ENCODE measurements at regions not wholly inside any gene's neighbourhood (a gene's known extent, or its start where the extent isn't known, plus 50 kb on each side); places are given as distances from the start of the nearest gene placed in this dataset.
"Not testable (repeated sequence)": the region's sequence is repeated elsewhere in the genome, so short reads cannot be mapped to it uniquely, and the experiment has no call there.

GRCh38 chr2:217601601-217602000, 401.2 kb downstream of the TNS1 start:
- no peak overlapping the region for H3K4me3 ChIP-seq (ENCODE audit: low read depth, low read length)
- no peak for TF ChIP-seq CTCF (IDR thresholded peaks at IDR 0.05; ENCODE audit: low read depth, low read length)
- no peak for DNase-seq (ENCODE audit: low read depth, low spot score)
- in situ Hi-C loops (cut with HindIII; ENCODE audit: low sequenced_read_pairs): no loop called here

- H3K4me3 ChIP-seq (ENCODE audit: low read depth, low read length): no peak overlapping the region
- no peak for DNase-seq (ENCODE audit: low read depth, low spot score)
- in situ Hi-C loops (cut with HindIII; ENCODE audit: low sequenced_read_pairs): no loop called here
- TF ChIP-seq CTCF (IDR thresholded peaks at IDR 0.05; ENCODE audit: low read depth, low read length): no peak
Observed at GRCh38 chr2:217599906-217600305, 402.9 kb downstream of the TNS1 start.

- no peak for DNase-seq (ENCODE audit: low read depth, low spot score)
- TF ChIP-seq CTCF (IDR thresholded peaks at IDR 0.05; ENCODE audit: low read depth, low read length): no peak
- in situ Hi-C loops (cut with HindIII; ENCODE audit: low sequenced_read_pairs): no loop called here
- H3K4me3 ChIP-seq (ENCODE audit: low read depth, low read length): no peak overlapping the region
Observed at GRCh38 chr2:217597681-217598080, 405.1 kb downstream of the TNS1 start.

DNA sequence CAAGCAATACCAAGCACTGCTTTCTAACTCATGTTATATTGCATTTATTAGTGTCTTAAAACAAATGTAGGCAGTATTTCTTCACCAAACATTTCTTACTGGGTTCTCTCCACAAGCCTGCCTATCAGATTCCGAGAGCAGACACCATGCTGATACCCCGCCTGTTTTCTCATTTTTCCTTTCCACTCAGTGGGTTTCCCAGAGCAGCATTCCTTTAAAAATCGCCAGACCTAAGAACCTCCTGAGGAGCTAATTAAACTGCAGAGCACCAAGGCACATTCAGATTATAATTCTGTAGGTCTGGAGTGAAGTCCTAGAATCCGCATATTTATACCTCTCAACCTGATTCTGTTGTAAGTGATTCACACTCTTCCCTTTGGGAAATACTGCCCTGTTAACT, 405.6 kb downstream of the TNS1 start:
- DNase-seq (ENCODE audit: low read depth, low spot score): no peak
- in situ Hi-C loops (cut with HindIII; ENCODE audit: low sequenced_read_pairs): no loop called here
- TF ChIP-seq CTCF (IDR thresholded peaks at IDR 0.05; ENCODE audit: low read depth, low read length): no peak
- H3K4me3 ChIP-seq (ENCODE audit: low read depth, low read length): no peak overlapping the region

GRCh38 chr2:217593732-217594131, 409.1 kb downstream of the TNS1 start:
- TF ChIP-seq CTCF (IDR thresholded peaks at IDR 0.05; ENCODE audit: low read depth, low read length): no peak
- H3K4me3 ChIP-seq (ENCODE audit: low read depth, low read length): no peak overlapping the region
- DNase-seq (ENCODE audit: low read depth, low spot score): no peak
- in situ Hi-C loops (cut with HindIII; ENCODE audit: low sequenced_read_pairs): no loop called here

DNA sequence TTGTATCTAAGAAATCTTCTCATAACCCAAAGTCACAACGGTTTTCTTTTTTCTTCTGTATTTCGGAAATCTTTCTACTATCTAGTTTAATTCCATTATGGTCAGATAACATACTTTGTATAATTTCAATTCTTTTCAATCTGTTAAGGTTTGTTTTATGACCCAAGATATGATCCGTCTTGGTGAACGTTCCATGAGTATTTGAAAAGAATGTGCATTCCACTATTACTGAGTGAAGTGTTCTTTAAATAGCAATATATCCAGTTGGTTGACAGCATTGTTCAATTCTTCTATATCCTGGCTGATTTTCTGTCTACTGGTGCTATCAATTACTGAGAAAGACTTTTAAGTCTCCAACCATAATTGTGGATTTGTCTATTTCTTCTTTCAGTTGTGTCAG, 414.5 kb downstream of the TNS1 start:
- in situ Hi-C loops (cut with HindIII; ENCODE audit: low sequenced_read_pairs): no loop called here
- no peak for TF ChIP-seq CTCF (IDR thresholded peaks at IDR 0.05; ENCODE audit: low read depth, low read length)
- no peak overlapping the region for H3K4me3 ChIP-seq (ENCODE audit: low read depth, low read length)
- DNase-seq (ENCODE audit: low read depth, low spot score): no peak

DNA sequence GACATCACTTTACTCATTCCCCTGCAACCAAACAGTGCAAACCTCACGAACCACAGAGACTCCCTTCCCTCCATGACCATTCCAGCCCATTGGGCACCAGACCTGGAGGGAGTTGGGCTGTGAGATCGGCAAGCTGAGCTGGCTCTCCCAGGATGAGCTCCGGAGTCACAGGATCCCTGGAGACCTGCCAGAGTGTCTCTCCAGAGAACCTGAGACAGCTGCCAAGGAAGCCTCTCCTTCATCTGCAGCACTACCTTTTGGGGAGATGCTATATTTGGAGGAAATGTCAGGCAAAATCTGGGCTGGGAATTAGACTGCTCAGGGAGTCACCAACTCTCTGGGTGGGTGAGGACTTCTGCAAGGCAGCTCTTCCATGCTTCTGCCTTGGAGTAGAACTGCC, 417.4 kb downstream of the TNS1 start:
- in situ Hi-C loops (cut with HindIII; ENCODE audit: low sequenced_read_pairs): no loop called here
- DNase-seq (ENCODE audit: low read depth, low spot score): no peak
- no peak overlapping the region for H3K4me3 ChIP-seq (ENCODE audit: low read depth, low read length)
- TF ChIP-seq CTCF (IDR thresholded peaks at IDR 0.05; ENCODE audit: low read depth, low read length): no peak

DNA sequence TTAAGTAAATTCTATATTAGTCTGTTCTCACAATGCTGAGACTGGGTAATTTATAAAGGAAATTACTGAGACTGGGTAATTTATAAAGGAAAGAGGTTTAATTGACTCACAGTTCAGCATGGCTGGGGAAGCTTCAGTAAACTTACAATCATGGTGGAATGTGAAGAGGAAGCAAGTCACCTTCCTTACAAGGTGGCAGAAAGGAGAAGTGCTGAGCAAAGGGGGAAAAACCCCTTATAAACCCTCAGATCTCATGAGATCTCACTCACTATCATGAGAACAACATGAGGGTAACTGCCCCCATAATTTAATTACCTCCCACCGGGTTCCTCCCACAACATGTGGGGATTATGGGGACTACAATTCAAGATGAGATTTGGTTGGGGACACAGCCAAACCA, 422.4 kb downstream of the TNS1 start:
- DNase-seq (ENCODE audit: low read depth, low spot score); in situ Hi-C loops (cut with HindIII; ENCODE audit: low sequenced_read_pairs); H3K4me3 ChIP-seq (ENCODE audit: low read depth, low read length): not testable (repeated sequence)

All from astrocyte of the spinal cord (primary cell).